ENCODE measurements at regions not wholly inside any gene's neighbourhood (a gene's known extent, or its start where the extent isn't known, plus 50 kb on each side); places are given as distances from the start of the nearest gene placed in this dataset.

GRCh38 chr21:27535188-27535587 is 568.3 kb upstream of the ADAMTS5 start:
- no peak overlapping the region for H3K4me3 ChIP-seq (ENCODE audit: low read length, poor library complexity, severe bottlenecking)
- H3K9me3 ChIP-seq (ENCODE audit: insufficient read depth, low read depth, low read length) = 0 out of 2 replicates have a peak, but pooled peaks cover 4% of the 10 kb centered on the region
- no peaks in the 10 kb centered on the region for H3K9me2 ChIP-seq (replicated peaks; ENCODE audit: low read depth, low read length)
- H3K9ac ChIP-seq (ENCODE audit: low read depth, low read length, poor library complexity, severe bottlenecking) = no peak overlapping the region
- no peaks in the 10 kb centered on the region for H3K36me3 ChIP-seq (ENCODE audit: insufficient read depth, low read length)
- no peak overlapping the region for H3K4me2 ChIP-seq (ENCODE audit: low read depth, low read length, poor library complexity, severe bottlenecking)
- no peaks in the 10 kb centered on the region for H3K4me1 ChIP-seq (ENCODE audit: insufficient read depth, low read length, poor library complexity, severe bottlenecking)
- H4K20me1 ChIP-seq (ENCODE audit: insufficient read depth, low read length, poor library complexity, severe bottlenecking) = no peaks in the 10 kb centered on the region
- no peaks in the 10 kb centered on the region for H3K27me3 ChIP-seq (ENCODE audit: insufficient read depth, low read length, poor library complexity, severe bottlenecking)
- H3F3A ChIP-seq (ENCODE audit: low read depth) = no peaks in the 10 kb centered on the region
- no peak overlapping the region for H2AFZ ChIP-seq (ENCODE audit: low read length)
- TF ChIP-seq CTCF (conservative IDR thresholded peaks at IDR 0.05; ENCODE audit: low read length) (no peak), EZH2phosphoT487 (IDR thresholded peaks at IDR 0.05; ENCODE audit: borderline replicate concordance) (no peak)
- no peaks in the 10 kb centered on the region for H3K79me2 ChIP-seq (ENCODE audit: insufficient read depth, low read length)

GRCh38 chr21:27534206-27534605 is 567.3 kb upstream of the ADAMTS5 start:
- H3K4me1 ChIP-seq (ENCODE audit: insufficient read depth, low read length, poor library complexity, severe bottlenecking) = no peaks in the 10 kb centered on the region

GRCh38 chr21:27532076-27532475 is 565.2 kb upstream of the ADAMTS5 start:
- no peaks in the 10 kb centered on the region for H3K9me2 ChIP-seq (replicated peaks; ENCODE audit: low read depth, low read length)

More at GRCh38 chr21:27534206-27534605, 567.3 kb upstream of the ADAMTS5 start:
- Histone ChIP-seq H3F3A (ENCODE audit: low read depth) (no peaks in the 10 kb centered on the region), H4K20me1 (ENCODE audit: insufficient read depth, low read length, poor library complexity, severe bottlenecking) (no peaks in the 10 kb centered on the region), H3K9me3 (ENCODE audit: insufficient read depth, low read depth, low read length) (0 out of 2 replicates have a peak, but pooled peaks cover 4% of the 10 kb centered on the region), H3K27me3 (ENCODE audit: insufficient read depth, low read length, poor library complexity, severe bottlenecking) (no peaks in the 10 kb centered on the region), H2AFZ (ENCODE audit: low read length) (no peak overlapping the region), H3K36me3 (ENCODE audit: insufficient read depth, low read length) (no peaks in the 10 kb centered on the region), H3K79me2 (ENCODE audit: insufficient read depth, low read length) (no peaks in the 10 kb centered on the region), H3K9ac (ENCODE audit: low read depth, low read length, poor library complexity, severe bottlenecking) (no peak overlapping the region), H3K9me2 (replicated peaks; ENCODE audit: low read depth, low read length) (no peaks in the 10 kb centered on the region), H3K4me2 (ENCODE audit: low read depth, low read length, poor library complexity, severe bottlenecking) (no peak overlapping the region), H3K4me3 (ENCODE audit: low read length, poor library complexity, severe bottlenecking) (no peak overlapping the region)
- TF ChIP-seq CTCF (conservative IDR thresholded peaks at IDR 0.05; ENCODE audit: low read length) (no peak), EZH2phosphoT487 (IDR thresholded peaks at IDR 0.05; ENCODE audit: borderline replicate concordance) (no peak)

More at GRCh38 chr21:27532076-27532475, 565.2 kb upstream of the ADAMTS5 start:
- no peak overlapping the region for H3K9ac ChIP-seq (ENCODE audit: low read depth, low read length, poor library complexity, severe bottlenecking)
- H4K20me1 ChIP-seq (ENCODE audit: insufficient read depth, low read length, poor library complexity, severe bottlenecking) = no peaks in the 10 kb centered on the region
- no peaks in the 10 kb centered on the region for H3F3A ChIP-seq (ENCODE audit: low read depth)
- H2AFZ ChIP-seq (ENCODE audit: low read length) = no peak overlapping the region
- H3K27me3 ChIP-seq (ENCODE audit: insufficient read depth, low read length, poor library complexity, severe bottlenecking) = no peaks in the 10 kb centered on the region
- 0 out of 2 replicates have a peak, but pooled peaks cover 4% of the 10 kb centered on the region for H3K9me3 ChIP-seq (ENCODE audit: insufficient read depth, low read depth, low read length)
- no peak overlapping the region for H3K4me2 ChIP-seq (ENCODE audit: low read depth, low read length, poor library complexity, severe bottlenecking)
- TF ChIP-seq CTCF (conservative IDR thresholded peaks at IDR 0.05; ENCODE audit: low read length) (no peak), EZH2phosphoT487 (IDR thresholded peaks at IDR 0.05; ENCODE audit: borderline replicate concordance) (no peak)
- H3K4me1 ChIP-seq (ENCODE audit: insufficient read depth, low read length, poor library complexity, severe bottlenecking) = no peaks in the 10 kb centered on the region
- no peak overlapping the region for H3K4me3 ChIP-seq (ENCODE audit: low read length, poor library complexity, severe bottlenecking)
- H3K79me2 ChIP-seq (ENCODE audit: insufficient read depth, low read length) = no peaks in the 10 kb centered on the region
- H3K36me3 ChIP-seq (ENCODE audit: insufficient read depth, low read length) = no peaks in the 10 kb centered on the region

Measured in Loucy (cell line).